NCI-H146 treated with DMSO at 0.1 percent for 48 hours (cell line): ENCODE measurements at regions not wholly inside any gene's neighbourhood (a gene's known extent, or its start where the extent isn't known, plus 50 kb on each side); places are given as distances from the start of the nearest gene placed in this dataset.
"Not testable (repeated sequence)": the region's sequence is repeated elsewhere in the genome, so short reads cannot be mapped to it uniquely, and the experiment has no call there.

Experiments
- DNase-seq: peaks from one replicate; lab custom pipeline; 2025; ENCODE audit not compliant: unreplicated experiment; lab: John Stamatoyannopoulos, UW

DNA sequence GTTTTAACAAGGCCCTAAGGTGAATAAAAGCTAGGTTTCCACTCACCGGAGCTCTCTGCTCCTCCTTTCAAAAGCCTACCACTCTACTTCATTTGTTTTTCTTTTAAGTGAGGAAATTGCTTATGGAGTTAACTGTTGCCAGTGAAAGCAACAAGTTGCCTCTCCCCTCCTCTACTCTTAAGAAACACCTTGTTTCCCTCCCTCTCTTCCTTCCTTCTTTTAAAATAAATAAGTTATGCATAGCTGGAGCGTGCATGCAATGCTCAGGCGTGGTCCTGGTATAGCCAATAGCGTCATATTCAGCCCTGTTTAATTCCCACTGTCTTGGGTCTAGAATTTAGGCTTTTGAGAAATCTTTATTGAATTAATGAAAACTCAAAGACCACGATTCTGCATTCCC lies 101.1 kb upstream of the IGF1R start:
- DNase-seq, result no peak

DNA sequence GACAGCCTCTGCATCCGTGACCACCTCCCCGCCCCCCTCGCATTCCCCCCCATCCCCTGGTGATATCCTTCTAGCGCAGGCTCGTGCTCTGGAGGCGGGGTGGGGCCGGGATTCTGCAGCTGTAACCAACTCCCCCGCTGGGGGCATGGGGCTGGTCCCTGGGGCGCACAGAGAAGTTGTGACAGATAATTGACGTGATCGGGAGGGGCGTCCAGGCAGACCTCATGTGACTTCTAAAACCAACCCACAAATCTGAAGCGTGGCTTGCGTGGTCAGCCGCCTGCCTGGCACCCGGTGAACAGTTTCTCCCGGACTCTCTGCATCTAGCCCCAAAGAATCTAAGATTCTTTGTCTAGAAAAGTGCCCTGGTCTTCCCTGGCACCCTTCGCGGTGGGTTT lies 100.6 kb upstream of the IGF1R start:
- DNase-seq, result no peak

DNA sequence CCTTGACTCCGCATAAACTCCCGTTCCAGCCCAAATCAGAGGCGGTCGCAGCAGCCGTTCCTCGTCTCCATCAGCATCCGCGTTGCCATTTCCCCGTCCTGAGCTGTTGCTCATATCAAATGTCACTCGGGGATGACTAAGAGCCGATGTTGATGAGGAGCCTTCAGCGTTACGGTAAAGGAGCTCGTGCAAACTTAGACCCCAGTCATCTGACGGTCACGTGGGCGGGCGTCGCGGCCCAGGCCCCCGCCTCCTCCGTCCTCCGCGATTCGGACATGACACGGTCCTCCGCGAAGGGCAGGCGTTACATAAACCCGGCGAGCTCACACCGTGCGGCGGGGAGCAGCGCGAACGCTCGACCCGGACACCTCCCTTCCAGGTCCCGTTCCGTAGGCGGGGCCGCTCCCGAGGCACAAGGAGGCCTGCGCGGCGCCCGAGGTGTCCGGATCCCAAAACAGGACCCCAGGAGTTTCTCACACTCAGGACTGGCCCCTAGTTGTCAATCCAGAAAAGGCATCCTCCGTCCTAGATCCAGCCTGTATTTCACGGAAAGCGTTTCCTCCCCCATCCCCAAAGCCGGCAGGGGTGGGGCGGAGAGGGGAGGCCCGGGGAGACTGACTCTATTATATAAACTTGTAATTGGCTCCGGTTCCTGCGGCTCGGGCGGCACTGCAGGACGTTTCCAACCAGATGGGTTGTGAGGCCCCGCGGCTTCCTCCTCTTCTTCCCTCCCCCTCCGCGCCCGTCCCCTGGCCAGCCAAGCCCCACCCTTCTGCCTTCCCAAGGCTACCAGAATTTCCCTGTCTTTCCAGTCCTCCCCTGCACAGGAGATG lies 100.0 kb upstream of the IGF1R start:
- no peak for DNase-seq

DNA sequence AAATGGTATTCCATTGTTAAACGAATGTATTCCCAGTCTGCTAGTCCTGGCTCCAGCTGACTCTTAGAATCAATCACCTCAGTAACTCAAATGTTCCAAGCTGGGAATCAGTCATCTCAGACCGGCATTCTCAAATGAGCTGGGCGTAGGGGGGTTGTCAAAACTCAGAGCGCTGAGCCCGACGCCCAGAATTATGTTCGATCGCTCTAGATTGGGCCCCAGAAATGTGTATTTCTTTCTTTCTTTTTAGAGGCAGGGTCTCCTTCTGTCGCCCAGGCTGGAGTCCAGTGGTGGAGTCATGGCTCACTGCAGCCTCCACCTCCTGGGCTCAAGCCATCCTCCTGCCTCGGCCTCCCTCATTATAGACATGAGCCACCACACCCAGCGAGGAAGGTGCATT lies 99.3 kb upstream of the IGF1R start:
- DNase-seq, result no peak

DNA sequence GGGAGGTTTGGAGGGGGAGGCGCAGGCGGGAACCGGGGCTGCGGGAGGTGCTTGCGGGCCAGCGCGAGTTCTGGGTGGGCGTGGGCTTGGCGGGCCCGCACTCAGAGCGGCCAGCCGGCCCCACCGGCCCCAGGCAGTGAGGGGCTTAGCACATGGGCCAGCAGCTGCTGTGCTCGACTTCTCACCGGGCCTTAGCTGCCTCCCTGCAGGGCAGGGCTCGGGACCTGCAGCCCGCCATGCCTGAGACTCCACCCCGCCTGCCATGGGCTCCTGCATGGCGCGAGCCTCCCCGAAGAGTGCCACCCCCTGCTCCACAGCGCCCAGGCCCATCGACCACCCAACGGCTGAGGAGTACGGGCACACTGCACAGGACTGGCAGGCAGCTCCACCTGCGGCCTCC lies 98.6 kb upstream of the IGF1R start:
- no peak for DNase-seq

DNA sequence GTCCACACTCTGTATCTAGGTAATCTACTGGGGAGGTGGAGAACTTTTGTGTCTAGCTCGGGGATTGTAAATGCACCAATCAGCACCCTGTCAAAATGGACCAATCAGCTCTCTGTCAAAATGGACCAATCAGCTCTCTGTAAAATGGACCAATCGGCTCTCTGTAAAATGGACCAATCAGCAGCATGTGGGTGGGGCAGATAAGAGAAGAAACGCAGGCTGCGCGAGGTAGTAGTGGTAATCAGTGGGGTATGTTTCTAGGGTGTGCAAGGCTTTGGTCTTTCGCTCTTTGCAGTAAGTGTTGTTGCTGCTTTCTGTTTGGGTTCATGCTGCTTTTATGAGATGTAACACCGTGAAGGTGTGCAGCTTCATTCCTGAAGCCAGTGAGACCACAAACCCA lies 98.0 kb upstream of the IGF1R start:
- not testable (repeated sequence) for DNase-seq

DNA sequence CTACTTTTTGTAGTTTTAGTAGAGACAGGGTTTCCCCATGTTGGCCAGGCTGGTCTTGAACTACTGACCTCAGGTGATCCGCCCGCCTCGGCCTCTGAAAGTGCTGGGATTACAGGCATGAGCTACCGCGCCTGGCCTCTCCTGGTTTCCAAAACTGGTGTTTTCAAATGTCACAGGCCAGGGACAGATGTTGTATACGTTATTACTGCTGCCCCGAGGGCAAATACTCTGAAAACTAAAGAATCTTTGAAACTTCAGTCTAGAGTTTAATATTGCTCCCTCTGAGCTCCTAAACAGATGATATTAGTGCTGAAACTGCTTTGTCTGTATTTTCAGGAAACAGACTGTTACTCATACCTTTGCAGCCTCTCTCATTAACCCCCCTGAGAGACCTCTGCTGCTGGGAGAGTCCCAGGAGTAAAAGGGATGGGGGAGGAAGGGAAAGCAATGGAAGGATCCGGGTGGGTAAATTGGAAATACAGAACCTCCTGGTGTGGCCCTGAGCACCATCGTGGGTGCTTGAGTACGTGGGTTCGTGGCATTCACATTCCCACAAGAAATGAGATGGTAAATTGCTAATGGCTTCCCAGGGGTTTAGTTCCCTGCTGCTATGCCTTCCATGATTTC lies 96.3 kb upstream of the IGF1R start:
- no peak for DNase-seq

DNA sequence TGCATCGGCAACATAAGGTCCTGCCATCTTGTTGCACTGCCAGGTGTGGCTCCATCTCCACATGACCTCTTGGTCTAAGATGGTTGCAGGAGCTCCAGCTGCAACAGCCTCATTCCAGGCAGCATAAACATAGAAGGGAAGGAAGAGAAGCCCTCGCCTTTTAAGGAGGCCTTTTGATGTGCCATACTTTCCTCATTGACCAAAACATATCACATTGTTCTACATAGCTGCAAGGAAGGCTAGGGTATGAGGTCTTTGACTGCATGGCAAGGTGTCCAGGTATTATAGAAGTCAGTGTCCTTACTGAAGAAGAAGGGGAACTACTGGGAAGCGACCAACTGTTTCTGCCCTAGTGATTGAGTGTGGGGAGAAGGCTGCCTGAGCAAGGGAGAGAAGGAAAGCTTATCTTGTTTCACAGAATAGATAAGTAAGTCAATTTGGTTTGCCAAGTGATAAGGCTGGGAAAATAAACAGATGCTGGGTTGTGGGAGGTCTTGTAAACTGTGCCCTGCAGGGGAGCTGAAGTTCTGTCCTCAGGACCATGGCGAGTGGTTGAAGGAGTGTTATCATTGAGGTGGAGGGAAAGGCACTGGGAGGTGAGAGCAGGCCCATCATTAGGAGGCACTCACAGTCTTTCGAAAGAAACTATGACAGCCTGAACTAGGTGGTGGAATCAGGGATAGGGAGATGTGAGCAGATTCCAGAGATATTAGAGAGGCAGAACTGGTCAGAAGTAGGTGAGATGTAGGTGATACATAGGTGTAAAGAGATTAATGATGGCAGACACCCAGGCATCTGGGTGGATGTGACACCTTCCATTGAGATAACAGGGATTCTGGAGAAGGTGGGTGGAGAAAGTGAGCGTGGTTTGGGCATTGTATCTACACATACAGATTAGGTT lies 93.8 kb upstream of the IGF1R start:
- no peak for DNase-seq

DNA sequence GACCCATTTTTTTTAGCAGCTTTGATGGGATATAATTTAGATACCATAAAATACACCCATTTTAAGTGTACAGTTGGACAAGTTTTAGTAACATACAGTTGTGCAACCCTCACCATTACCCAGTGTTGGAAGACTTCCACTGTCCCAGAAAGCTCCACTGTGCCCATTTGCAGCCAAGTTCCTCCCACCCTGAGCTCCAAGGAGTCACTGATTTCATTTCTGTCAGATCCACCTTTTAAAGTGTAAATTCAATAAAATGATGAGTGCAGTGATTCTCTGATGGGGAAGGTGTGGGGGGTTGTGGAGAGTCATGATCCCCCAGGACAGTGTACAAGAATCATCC lies 93.2 kb upstream of the IGF1R start:
- DNase-seq, result no peak

DNA sequence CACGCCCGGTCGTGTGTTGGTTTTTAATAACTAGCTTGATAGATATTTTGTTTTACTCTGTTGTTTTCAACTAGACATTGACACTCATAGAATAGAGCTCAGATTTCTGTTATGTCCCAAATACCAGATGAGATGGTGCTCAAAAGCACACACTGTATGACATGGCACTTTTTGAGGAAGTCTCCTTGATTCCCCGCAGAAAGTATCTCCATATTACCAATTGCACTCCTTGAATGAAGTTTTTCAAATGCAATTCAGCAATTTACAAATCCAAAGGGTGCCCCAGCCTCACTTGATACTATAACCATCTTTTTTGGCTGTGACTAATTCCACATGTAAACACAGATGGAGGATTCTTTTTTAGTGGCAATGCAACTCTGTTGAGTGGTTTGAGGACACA lies 92.0 kb upstream of the IGF1R start:
- no peak for DNase-seq

DNA sequence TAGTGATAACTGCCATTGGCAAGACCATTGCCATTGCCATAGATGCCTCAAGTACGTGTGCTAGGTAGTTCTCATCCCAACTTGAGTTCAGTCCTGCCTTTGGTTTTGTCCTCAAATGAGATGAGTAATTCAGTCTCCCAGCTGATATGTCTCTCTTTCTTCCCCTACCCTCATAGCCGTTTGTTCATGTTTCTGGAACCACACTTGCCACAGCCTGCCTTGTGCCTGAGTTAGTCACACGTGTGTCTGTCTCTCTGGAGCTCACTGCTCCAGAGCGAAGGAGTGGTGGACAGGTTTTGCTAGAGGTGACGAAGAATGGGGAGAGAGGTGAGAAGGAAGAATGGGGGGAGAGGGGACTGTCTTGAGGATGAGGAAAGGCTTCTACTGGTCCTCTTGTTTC lies 88.0 kb upstream of the IGF1R start:
- no peak for DNase-seq

DNA sequence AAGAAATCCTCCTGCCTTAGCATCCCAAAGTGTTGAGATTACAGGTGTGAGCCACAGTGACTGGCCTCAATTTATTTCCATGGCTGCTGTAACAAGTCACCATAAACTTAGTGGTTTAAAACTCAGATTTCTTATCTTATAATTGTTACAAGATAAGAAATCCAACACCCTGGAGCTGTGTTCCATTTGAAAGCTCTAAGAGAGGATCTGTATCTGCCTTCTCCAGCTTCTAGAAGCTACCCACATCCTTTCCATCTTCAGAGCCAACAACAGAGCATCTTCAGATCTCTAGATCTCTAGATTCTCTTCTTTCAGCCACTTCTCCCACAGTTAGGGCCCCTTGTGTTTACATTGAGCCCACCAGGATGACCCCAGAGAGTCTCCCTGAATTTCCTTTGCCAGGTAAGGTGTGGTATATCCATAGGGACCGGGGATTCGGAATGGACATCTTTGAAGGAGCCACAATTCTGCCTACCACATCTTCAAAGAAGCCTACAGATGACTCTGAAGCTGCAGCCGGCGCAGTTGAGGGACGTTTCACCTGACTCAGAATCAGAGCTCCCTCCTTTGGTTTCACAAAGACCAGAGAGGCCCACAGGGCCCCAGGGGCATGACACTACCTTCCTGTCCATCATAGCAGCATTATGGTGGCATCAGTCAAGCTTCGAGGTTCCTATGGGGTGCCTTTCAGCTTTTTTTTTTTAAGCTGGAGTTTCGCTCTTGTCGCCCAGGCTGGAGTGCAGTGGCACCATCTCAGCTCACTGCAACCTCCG lies 87.0 kb upstream of the IGF1R start:
- no peak for DNase-seq

DNA sequence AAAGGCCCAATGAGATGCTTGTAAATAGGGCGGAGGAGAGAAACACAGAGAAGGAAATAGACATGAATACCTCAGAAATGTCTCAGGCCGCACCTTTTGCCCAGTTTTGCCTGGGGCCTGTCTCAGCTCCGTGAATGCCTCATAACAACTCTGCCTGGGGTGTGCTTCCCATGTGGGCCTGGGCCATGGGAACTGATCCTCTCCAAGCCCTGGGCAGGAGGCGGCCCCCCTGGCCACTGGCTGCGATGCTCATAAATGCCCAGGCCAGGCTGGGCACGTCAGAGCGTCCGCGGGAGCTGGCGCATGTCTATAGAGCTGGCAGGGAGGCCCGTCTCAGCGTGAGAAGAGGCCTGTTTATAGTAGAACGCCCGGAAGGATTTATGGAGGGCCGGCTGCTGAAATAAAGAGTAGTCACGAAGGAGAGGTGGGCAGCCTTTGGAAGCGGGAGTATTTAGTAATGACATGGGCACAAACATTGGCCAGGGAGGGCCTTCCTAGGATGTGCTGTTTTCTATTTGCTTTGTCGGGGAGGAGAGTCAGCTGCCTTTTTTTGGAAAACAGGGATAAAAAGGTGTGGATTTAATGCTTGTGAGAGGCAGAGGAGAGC lies 85.9 kb upstream of the IGF1R start:
- DNase-seq, result no peak

DNA sequence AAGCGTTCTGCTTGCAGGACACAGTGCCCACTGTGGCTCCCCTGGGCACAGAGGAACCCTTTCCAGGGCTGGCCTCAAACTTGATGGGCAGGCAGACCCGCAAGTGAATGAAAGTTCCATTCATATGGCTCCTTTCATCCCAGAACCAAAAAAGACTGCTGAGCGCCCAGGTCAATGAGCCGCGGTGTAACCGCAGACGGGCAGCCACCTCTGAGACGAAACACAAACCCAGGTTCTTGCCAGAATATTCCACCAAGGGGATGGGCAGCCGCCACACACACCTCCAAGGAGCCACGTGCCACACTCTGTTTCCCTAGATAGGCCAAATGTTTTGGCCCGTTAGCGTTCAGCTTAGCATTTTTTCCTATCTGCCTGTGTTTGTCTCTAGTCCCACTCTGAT lies 82.8 kb upstream of the IGF1R start:
- no peak for DNase-seq

DNA sequence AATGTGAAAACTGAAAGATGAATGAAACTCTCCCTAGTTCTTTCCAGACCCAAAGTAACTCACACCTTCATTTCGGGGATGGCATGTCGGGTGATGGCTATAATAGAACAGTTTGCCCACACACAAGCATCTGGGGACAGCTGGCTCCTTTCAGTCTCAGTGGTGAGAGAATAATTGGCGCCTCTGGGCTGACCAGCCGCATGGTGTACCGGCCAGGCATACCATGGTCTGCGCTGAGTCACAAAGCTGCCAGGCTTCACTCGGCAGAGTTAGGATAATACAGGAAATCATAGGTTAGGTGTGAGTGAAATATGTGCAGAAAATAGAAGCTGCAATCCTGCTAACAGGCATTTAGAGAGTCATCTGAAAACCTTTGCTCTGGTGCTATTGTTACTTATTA lies 80.4 kb upstream of the IGF1R start:
- DNase-seq, result no peak

DNA sequence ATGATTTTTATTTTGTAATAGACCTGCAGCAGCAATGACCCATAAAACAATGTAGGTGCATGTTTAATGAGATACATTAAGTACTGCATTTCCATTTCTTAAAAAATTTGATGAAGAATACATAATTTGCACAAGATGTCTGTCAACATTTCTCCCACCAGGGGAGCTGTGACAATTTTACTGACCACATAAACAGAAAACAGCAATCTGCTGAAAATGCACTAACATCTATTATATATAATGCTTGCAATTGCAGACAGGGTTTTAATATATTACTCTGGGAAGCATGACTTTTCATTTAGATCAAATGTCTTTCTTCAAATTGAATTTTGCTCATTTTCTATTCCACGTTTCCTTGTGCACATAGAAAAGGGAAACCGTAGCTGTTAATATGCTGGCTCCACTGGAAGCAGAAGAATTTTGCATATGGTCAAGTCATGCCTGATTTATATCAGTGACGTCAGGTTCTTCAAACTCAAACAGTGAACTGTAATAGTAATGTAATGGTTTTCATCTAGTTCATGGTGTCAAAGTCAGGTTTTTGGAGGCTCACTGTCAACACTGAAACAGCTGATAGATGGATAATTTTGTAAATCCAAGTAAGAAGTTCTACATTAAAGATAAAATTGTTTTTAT lies 79.8 kb upstream of the IGF1R start:
- no peak for DNase-seq

DNA sequence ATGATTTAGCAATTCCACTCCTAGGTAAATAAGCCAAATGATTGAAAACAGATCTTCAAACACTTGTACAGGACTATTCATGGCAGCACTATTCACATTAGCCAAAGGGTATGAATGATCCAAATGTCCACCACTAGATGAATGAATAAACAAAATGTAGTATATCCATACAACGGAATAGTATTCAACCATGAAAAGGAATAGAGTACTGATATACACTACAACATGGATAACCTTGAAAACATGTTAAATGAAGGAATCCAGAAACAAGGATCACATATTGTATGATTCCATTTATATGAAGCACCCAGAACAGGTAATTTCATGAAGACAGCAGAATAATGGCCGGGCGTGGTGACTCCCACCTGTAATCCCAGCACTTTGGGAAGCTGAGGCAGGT lies 78.2 kb upstream of the IGF1R start:
- no peak for DNase-seq

DNA sequence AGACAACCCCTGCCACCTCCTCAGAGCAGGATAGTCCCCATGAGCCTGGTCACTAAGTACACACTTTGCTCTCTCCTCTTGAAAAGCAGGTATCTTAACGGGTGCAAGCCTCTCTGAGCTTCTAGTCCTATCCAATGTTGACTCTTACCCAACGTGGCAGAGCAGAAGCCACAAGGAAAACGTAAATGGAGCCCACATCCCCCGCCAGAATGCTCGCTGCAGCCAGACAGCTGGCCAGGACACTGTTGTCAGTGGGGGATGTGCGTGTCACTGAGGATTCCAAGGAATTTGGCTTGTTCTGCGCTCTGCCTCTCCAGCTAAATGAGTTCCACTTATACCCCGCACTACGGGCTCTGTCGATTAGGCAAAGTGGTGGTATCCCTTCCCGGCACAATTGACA lies 67.8 kb upstream of the IGF1R start:
- DNase-seq, result no peak

DNA sequence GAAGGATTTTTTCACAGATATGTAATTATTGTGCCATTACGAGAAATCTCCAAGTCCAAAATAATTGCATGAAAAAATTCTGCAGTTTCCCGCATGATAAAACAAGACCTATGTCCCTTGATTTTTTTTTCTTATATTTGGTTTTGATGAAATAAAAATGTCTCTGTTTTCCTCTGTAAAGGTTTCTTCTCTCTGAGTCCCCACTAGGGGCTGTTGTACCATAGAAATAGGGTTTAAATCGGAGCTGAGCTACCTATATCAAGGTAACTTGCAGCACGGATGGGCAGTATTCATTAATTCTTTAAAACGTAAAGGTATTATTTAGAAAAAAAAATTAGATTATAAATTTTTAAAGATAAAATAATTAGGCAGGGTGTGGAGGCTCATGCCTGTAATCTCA lies 66.6 kb upstream of the IGF1R start:
- no peak for DNase-seq

DNA sequence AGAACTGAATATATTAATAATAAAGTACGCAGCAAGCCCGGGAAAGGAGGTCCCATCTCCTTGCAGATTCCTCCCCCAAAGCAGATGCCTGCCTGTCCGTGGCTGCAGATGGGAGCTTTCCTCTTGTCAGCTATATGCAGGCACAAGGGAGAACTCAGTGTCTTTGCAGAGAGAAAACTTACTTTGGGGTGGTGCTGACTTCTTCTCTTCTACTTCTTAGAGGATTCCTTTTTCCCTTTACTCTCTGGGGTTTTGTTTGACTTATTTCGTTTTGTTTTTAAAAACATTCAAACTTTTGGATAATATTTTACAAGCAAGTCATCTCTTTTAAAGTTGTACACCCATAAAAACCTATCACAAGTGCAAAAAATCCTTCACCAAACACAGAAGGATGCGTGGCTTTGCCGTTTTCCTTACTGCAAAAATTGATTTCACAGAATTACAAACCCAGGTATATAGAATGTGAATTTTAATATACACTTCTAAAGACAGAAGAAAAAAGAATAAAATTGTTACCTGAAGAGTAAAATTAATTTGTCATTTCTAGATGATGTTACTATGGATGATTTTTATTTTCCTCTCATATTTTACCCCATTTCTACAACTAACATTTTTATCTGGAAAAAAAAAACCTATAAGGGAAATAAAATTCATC lies 65.3 kb upstream of the IGF1R start:
- no peak for DNase-seq
